ENCODE measurements at regions not wholly inside any gene's neighbourhood (a gene's known extent, or its start where the extent isn't known, plus 50 kb on each side); places are given as distances from the start of the nearest gene placed in this dataset.

- Histone ChIP-seq H3K27ac (no peak overlapping the region), H3K79me2 (no peaks in the 10 kb centered on the region), H3K4me3 (no peak overlapping the region), H3K4me1 (ENCODE audit: insufficient read depth) (no peaks in the 10 kb centered on the region), H3K36me3 (replicated peaks; ENCODE audit: insufficient read depth, low read depth) (no peaks in the 10 kb centered on the region), H3K4me2 (no peak overlapping the region), H3K9me2 (replicated peaks; ENCODE audit: insufficient read depth) (no peaks in the 10 kb centered on the region), H3K27me3 (no peaks in the 10 kb centered on the region), H4K20me1 (ENCODE audit: insufficient read depth, poor library complexity, severe bottlenecking) (no peaks in the 10 kb centered on the region), H3K9me3 (ENCODE audit: low read depth) (no peaks in the 10 kb centered on the region), H2AFZ (no peak overlapping the region)
- TF ChIP-seq CTCF (IDR thresholded peaks at IDR 0.05; ENCODE audit: poor library complexity) (no peak), EZH2 (IDR thresholded peaks at IDR 0.05; ENCODE audit: borderline replicate concordance) (no peak), EZH2phosphoT487 (IDR thresholded peaks at IDR 0.05; ENCODE audit: low read depth, severe bottlenecking, unreplicated experiment) (no peak)
- DNase-seq (ENCODE audit: low spot score) = no peak
- 91% methylated on average over 3 of the region's 3 CpGs for WGBS (ENCODE audit: low lambda C conversion rate, missing lambda C conversion rate)
Observed at GRCh38 chr18:67790527-67790926, 274.0 kb upstream of the DSEL start.

- Histone ChIP-seq H2AFZ (no peak overlapping the region), H3K27me3 (no peaks in the 10 kb centered on the region), H4K20me1 (ENCODE audit: insufficient read depth, poor library complexity, severe bottlenecking) (no peaks in the 10 kb centered on the region), H3K9me2 (replicated peaks; ENCODE audit: insufficient read depth) (no peaks in the 10 kb centered on the region), H3K9me3 (ENCODE audit: low read depth) (no peaks in the 10 kb centered on the region), H3K27ac (no peak overlapping the region), H3K4me2 (no peak overlapping the region), H3K79me2 (no peaks in the 10 kb centered on the region), H3K36me3 (replicated peaks; ENCODE audit: insufficient read depth, low read depth) (no peaks in the 10 kb centered on the region), H3K4me1 (ENCODE audit: insufficient read depth) (no peaks in the 10 kb centered on the region), H3K4me3 (no peak overlapping the region)
- TF ChIP-seq EZH2 (IDR thresholded peaks at IDR 0.05; ENCODE audit: borderline replicate concordance) (no peak), EZH2phosphoT487 (IDR thresholded peaks at IDR 0.05; ENCODE audit: low read depth, severe bottlenecking, unreplicated experiment) (no peak), CTCF (IDR thresholded peaks at IDR 0.05; ENCODE audit: poor library complexity) (no peak)
- 91% methylated on average over 9 of the region's 9 CpGs for WGBS (ENCODE audit: low lambda C conversion rate, missing lambda C conversion rate)
- no peak for DNase-seq (ENCODE audit: low spot score)
Observed at GRCh38 chr18:67789165-67789545, 272.6 kb upstream of the DSEL start.

- H3K4me3 ChIP-seq = no peak overlapping the region
- H3K27me3 ChIP-seq = no peaks in the 10 kb centered on the region
- DNase-seq (ENCODE audit: low spot score) = no peak
- TF ChIP-seq EZH2phosphoT487 (IDR thresholded peaks at IDR 0.05; ENCODE audit: low read depth, severe bottlenecking, unreplicated experiment) = no peak
- no peak for TF ChIP-seq EZH2 (IDR thresholded peaks at IDR 0.05; ENCODE audit: borderline replicate concordance)
- TF ChIP-seq CTCF (IDR thresholded peaks at IDR 0.05; ENCODE audit: poor library complexity) = no peak
- H3K9me3 ChIP-seq (ENCODE audit: low read depth) = no peaks in the 10 kb centered on the region
- H3K27ac ChIP-seq = no peak overlapping the region
- no peak overlapping the region for H2AFZ ChIP-seq
- no peaks in the 10 kb centered on the region for H3K36me3 ChIP-seq (replicated peaks; ENCODE audit: insufficient read depth, low read depth)
- H3K4me1 ChIP-seq (ENCODE audit: insufficient read depth) = no peaks in the 10 kb centered on the region
- no peaks in the 10 kb centered on the region for H3K9me2 ChIP-seq (replicated peaks; ENCODE audit: insufficient read depth)
- 90% methylated on average over 12 of the region's 12 CpGs for WGBS (ENCODE audit: low lambda C conversion rate, missing lambda C conversion rate)
- no peak overlapping the region for H3K4me2 ChIP-seq
- H3K79me2 ChIP-seq = no peaks in the 10 kb centered on the region
- H4K20me1 ChIP-seq (ENCODE audit: insufficient read depth, poor library complexity, severe bottlenecking) = no peaks in the 10 kb centered on the region
Observed at GRCh38 chr18:67788310-67789164, 272.0 kb upstream of the DSEL start.

Measured in hepatocyte (in vitro differentiated cells).